ENCODE measurements at regions not wholly inside any gene's neighbourhood (a gene's known extent, or its start where the extent isn't known, plus 50 kb on each side); places are given as distances from the start of the nearest gene placed in this dataset.

GRCh38 chr22:47233316-47234243 lies 471.1 kb downstream of the TBC1D22A start:
- H3K4me3 ChIP-seq = no peak overlapping the region
- H3K27me3 ChIP-seq = no peaks in the 10 kb centered on the region
- H3K27ac ChIP-seq = no peak overlapping the region
- no peaks in the 10 kb centered on the region for H3K36me3 ChIP-seq
- no peaks in the 10 kb centered on the region for H3K4me1 ChIP-seq
- 73 to 83% methylated on average over 7 to 8 of the region's 9 CpGs for WGBS, 2 donors
- TF ChIP-seq EP300 (IDR thresholded peaks at IDR 0.05) (no peak), POLR2A (IDR thresholded peaks at IDR 0.05) (no peak), CTCF (IDR thresholded peaks at IDR 0.05) (no peak)
- DNase-seq (ENCODE audit: low spot score in 2 of 2) = no peak
- H3K9me3 ChIP-seq = peaks cover 0 to 16% (median 0%) of the 10 kb centered on the region in 4 donors

DNA sequence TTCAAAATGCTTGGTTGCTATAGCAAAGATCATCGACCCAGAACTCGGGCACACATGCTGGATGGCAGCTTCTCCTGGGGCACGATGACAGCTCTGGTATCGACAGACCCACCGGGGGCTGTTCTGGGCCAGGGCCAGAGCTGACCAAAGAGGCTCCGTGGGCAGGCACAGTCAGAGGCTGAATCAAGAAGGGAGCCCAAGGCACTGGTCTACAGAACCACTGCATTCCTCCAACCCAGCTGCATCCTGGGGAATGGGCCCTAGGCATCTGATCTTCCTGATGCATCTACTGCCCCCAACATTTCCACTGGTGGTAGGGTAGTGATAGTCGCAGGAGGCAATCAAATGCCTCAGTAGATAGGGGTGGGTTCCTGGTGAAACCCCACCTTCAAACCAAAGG lies 470.3 kb downstream of the TBC1D22A start:
- TF ChIP-seq POLR2A (IDR thresholded peaks at IDR 0.05) (no peak), CTCF (IDR thresholded peaks at IDR 0.05) (no peak), EP300 (IDR thresholded peaks at IDR 0.05) (no peak)
- DNase-seq (ENCODE audit: low spot score in 2 of 2) = no peak
- Histone ChIP-seq H3K4me1 (no peaks in the 10 kb centered on the region), H3K4me3 (no peak overlapping the region), H3K36me3 (no peaks in the 10 kb centered on the region), H3K27me3 (no peaks in the 10 kb centered on the region), H3K9me3 (peaks cover 0 to 21% (median 0%) of the 10 kb centered on the region in 4 donors), H3K27ac (no peak overlapping the region)
- 91% methylated on average over 5 to 7 of the region's 7 CpGs for WGBS, 2 donors

GRCh38 chr22:47232197-47232596 lies 469.7 kb downstream of the TBC1D22A start:
- Histone ChIP-seq H3K4me1 (no peaks in the 10 kb centered on the region), H3K36me3 (no peaks in the 10 kb centered on the region), H3K4me3 (no peak overlapping the region), H3K9me3 (peaks cover 0 to 21% (median 0%) of the 10 kb centered on the region in 4 donors), H3K27ac (no peak overlapping the region), H3K27me3 (no peaks in the 10 kb centered on the region)
- DNase-seq (ENCODE audit: low spot score in 2 of 2) = no peak
- 77 to 86% methylated on average over 4 of the region's 4 CpGs for WGBS, 2 donors
- TF ChIP-seq POLR2A (IDR thresholded peaks at IDR 0.05) (no peak), CTCF (IDR thresholded peaks at IDR 0.05) (no peak), EP300 (IDR thresholded peaks at IDR 0.05) (no peak)

- TF ChIP-seq CTCF (IDR thresholded peaks at IDR 0.05) = no peak
- no peak for TF ChIP-seq EP300 (IDR thresholded peaks at IDR 0.05)
- no peak for TF ChIP-seq POLR2A (IDR thresholded peaks at IDR 0.05)
- H3K27ac ChIP-seq = no peak overlapping the region
- H3K4me3 ChIP-seq = no peak overlapping the region
- WGBS, 2 donors = 74 to 83% methylated on average over 7 of the region's 7 CpGs
- no peaks in the 10 kb centered on the region for H3K4me1 ChIP-seq
- no peak for DNase-seq (ENCODE audit: low spot score in 2 of 2)
- no peaks in the 10 kb centered on the region for H3K27me3 ChIP-seq
- no peaks in the 10 kb centered on the region for H3K36me3 ChIP-seq
- peaks cover 0 to 21% (median 0%) of the 10 kb centered on the region in 4 donors for H3K9me3 ChIP-seq
Observed at GRCh38 chr22:47231759-47232158, 469.3 kb downstream of the TBC1D22A start.

- Histone ChIP-seq H3K4me1 (no peaks in the 10 kb centered on the region), H3K4me3 (no peak overlapping the region), H3K36me3 (no peaks in the 10 kb centered on the region), H3K27ac (no peak overlapping the region), H3K27me3 (no peaks in the 10 kb centered on the region), H3K9me3 (peaks cover 0 to 21% (median 0%) of the 10 kb centered on the region in 4 donors)
- WGBS, 2 donors = 85 to 93% methylated on average over 5 of the region's 5 CpGs
- TF ChIP-seq CTCF (IDR thresholded peaks at IDR 0.05) = no peak
- TF ChIP-seq EP300 (IDR thresholded peaks at IDR 0.05) = no peak
- no peak for TF ChIP-seq POLR2A (IDR thresholded peaks at IDR 0.05)
- no peak for DNase-seq (ENCODE audit: low spot score in 2 of 2)
Observed at GRCh38 chr22:47230741-47231140, 468.3 kb downstream of the TBC1D22A start.

All from tibial nerve (tissue), 4 donors.